K562 (cell line): ENCODE measurements at regions not wholly inside any gene's neighbourhood (a gene's known extent, or its start where the extent isn't known, plus 50 kb on each side); places are given as distances from the start of the nearest gene placed in this dataset.
"Not testable (repeated sequence)": the region's sequence is repeated elsewhere in the genome, so short reads cannot be mapped to it uniquely, and the experiment has no call there.

Experiments used
- POLR2A ChIP-seq: fragments of 450-650 bp; conservative IDR thresholded peaks from 2 replicates; pipeline ENCODE4 v1.6.1; 2016
- ZNF184 ChIP-seq: sonication (generic); formaldehyde crosslinking; IDR thresholded peaks from 2 replicates; pipeline ENCODE4 v1.5.0; 2020; ENCODE audit warnings: missing genetic modification reagents
- ZNF407 ChIP-seq: fragments of 450-650 bp; IDR thresholded peaks from 2 replicates; pipeline ENCODE4 v1.6.1; 2016; ENCODE audit warnings: low read depth
- ZSCAN29 ChIP-seq: fragments of 450-650 bp; IDR thresholded peaks from 2 replicates; pipeline ENCODE4 v1.6.1; 2017
- TF ChIP-seq, protein P1 (sequence below): sonication (generic); formaldehyde crosslinking; IDR thresholded peaks from 2 replicates; pipeline ENCODE4 v1.8.0; 2022; ENCODE audit warnings: mild to moderate bottlenecking, missing genetic modification reagents, borderline replicate concordance

GRCh38 chr21:6053145-6053544 lies 4468.2 kb upstream of the TPTE start:
- not testable (repeated sequence) for TF ChIP-seq POLR2A; ZNF407; ZNF184 (CRISPR knock-in tag); ZSCAN29
- TF ChIP-seq, protein P1, sequence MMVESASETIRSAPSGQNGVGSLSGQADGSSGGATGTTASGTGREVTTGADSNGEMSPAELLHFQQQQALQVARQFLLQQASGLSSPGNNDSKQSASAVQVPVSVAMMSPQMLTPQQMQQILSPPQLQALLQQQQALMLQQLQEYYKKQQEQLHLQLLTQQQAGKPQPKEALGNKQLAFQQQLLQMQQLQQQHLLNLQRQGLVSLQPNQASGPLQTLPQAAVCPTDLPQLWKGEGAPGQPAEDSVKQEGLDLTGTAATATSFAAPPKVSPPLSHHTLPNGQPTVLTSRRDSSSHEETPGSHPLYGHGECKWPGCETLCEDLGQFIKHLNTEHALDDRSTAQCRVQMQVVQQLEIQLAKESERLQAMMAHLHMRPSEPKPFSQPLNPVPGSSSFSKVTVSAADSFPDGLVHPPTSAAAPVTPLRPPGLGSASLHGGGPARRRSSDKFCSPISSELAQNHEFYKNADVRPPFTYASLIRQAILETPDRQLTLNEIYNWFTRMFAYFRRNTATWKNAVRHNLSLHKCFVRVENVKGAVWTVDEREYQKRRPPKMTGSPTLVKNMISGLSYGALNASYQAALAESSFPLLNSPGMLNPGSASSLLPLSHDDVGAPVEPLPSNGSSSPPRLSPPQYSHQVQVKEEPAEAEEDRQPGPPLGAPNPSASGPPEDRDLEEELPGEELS (CRISPR knock-in tag) = not testable (repeated sequence)
